ENCODE measurements at regions not wholly inside any gene's neighbourhood (a gene's known extent, or its start where the extent isn't known, plus 50 kb on each side); places are given as distances from the start of the nearest gene placed in this dataset.
A peak's percentile ranks its signal among the peaks of the same experiment; 100 is the strongest.

- peak; percentile 100 for DNase-seq
- H3K4me3 ChIP-seq (ENCODE audit: low read length) = peak overlapping the region; percentile 2; the same call in 1 of the 2 replicates
These were observed 103.7 kb upstream of the ZMIZ1 start for GRCh38 chr10:78964952-78965633.

GRCh38 chr10:78966182-78966787 is 102.5 kb upstream of the ZMIZ1 start:
- H3K9me2 ChIP-seq (replicated peaks; ENCODE audit: low read length) = no peaks in the 10 kb centered on the region
- no peaks in the 10 kb centered on the region for H3F3A ChIP-seq (ENCODE audit: low read length, unreplicated experiment)
- TF ChIP-seq EZH2phosphoT487 (IDR thresholded peaks at IDR 0.05; ENCODE audit: borderline replicate concordance, low read length) (no peak), CTCF (conservative IDR thresholded peaks at IDR 0.05; ENCODE audit: low read depth, low read length) (no peak), EZH2 (IDR thresholded peaks at IDR 0.05; ENCODE audit: low read length, unreplicated experiment) (no peak)
- H3K27me3 ChIP-seq (ENCODE audit: low read length) = no peaks in the 10 kb centered on the region
- H3K27ac ChIP-seq (ENCODE audit: low read length) = peak overlapping the region; percentile 66
- CTCF ChIA-PET = interaction anchor here (1.2 kb wide), 1 partner anchor 100 kb away, joined by 5 read pairs; no protein-coding TSS in a partner anchor
- POLR2A ChIA-PET (ENCODE audit: unreplicated experiment) = interaction anchor here (2.4 kb wide), 1 partner anchor 8 kb away, joined by 18 read pairs; no protein-coding TSS in a partner anchor
- no peak for DNase-seq
- no peaks in the 10 kb centered on the region for H3K36me3 ChIP-seq (ENCODE audit: low read depth, low read length)
- H3K4me2 ChIP-seq (ENCODE audit: low read length) = no peak overlapping the region
- H3K79me2 ChIP-seq (ENCODE audit: low read length) = no peaks in the 10 kb centered on the region
- no peaks in the 10 kb centered on the region for H4K20me1 ChIP-seq (ENCODE audit: low read length)
- BruUV-seq (replicated peaks) = no TSS peak
- H3K9me3 ChIP-seq (ENCODE audit: low read length) = no peaks in the 10 kb centered on the region
- H2AFZ ChIP-seq (ENCODE audit: low read length) = no peak overlapping the region
- H3K9ac ChIP-seq (ENCODE audit: low read length) = peak overlapping the region; percentile 64; the same call in 1 of the 2 replicates
- ATAC-seq = no peak
- H3K4me1 ChIP-seq (ENCODE audit: insufficient read depth, low read length) = peaks cover 25% of the 10 kb centered on the region
- intact Hi-C loops (cut with micrococcal nuclease) = no loop called here
- no peak overlapping the region for H3K4me3 ChIP-seq (ENCODE audit: low read length)

More at GRCh38 chr10:78964952-78965633, 103.7 kb upstream of the ZMIZ1 start:
- H3K79me2 ChIP-seq (ENCODE audit: low read length) = no peaks in the 10 kb centered on the region
- no TSS peak for BruUV-seq (replicated peaks)
- H3K4me1 ChIP-seq (ENCODE audit: insufficient read depth, low read length) = peaks cover 37% of the 10 kb centered on the region
- no peaks in the 10 kb centered on the region for H3K36me3 ChIP-seq (ENCODE audit: low read depth, low read length)
- TF ChIP-seq EZH2phosphoT487 (IDR thresholded peaks at IDR 0.05; ENCODE audit: borderline replicate concordance, low read length) = no peak
- no peak for TF ChIP-seq EZH2 (IDR thresholded peaks at IDR 0.05; ENCODE audit: low read length, unreplicated experiment)
- TF ChIP-seq CTCF (conservative IDR thresholded peaks at IDR 0.05; ENCODE audit: low read depth, low read length) = no peak
- peak overlapping the region; percentile 66 for H3K27ac ChIP-seq (ENCODE audit: low read length)
- intact Hi-C loops (cut with micrococcal nuclease) = loop anchor here (1.0 to 2.0 kb wide), 7 partner anchors 8 to 230 kb away; no protein-coding TSS in a partner anchor
- H4K20me1 ChIP-seq (ENCODE audit: low read length) = no peaks in the 10 kb centered on the region
- peak; percentile 93 for ATAC-seq
- ChIA-PET POLR2A (ENCODE audit: unreplicated experiment) (interaction anchor here (0.5 to 2.4 kb wide), 8 partner anchors 9 to 375 kb away, joined by 3 to 18 read pairs (median 4); no protein-coding TSS in a partner anchor), CTCF (interaction anchor here (0.6 to 1.6 kb wide), 9 partner anchors 9 to 1193 kb away, joined by 3 to 14 read pairs (median 4); no protein-coding TSS in a partner anchor)
- H3K27me3 ChIP-seq (ENCODE audit: low read length) = no peaks in the 10 kb centered on the region
- H3K4me2 ChIP-seq (ENCODE audit: low read length) = peak overlapping the region; percentile 50
- H3K9ac ChIP-seq (ENCODE audit: low read length) = peak overlapping the region; percentile 64
- no peaks in the 10 kb centered on the region for H3K9me2 ChIP-seq (replicated peaks; ENCODE audit: low read length)
- no peaks in the 10 kb centered on the region for H3F3A ChIP-seq (ENCODE audit: low read length, unreplicated experiment)
- H2AFZ ChIP-seq (ENCODE audit: low read length) = peak overlapping the region; percentile 32
- no peaks in the 10 kb centered on the region for H3K9me3 ChIP-seq (ENCODE audit: low read length)

Measured in PC-3 (cell line).